Smooth muscle cell (in vitro differentiated cells): ENCODE measurements at regions not wholly inside any gene's neighbourhood (a gene's known extent, or its start where the extent isn't known, plus 50 kb on each side); places are given as distances from the start of the nearest gene placed in this dataset.

ENCODE experiments used
- DNase-seq: peaks from one replicate; lab custom pipeline; 2025; ENCODE audit not compliant: unreplicated experiment; lab: John Stamatoyannopoulos, UW
- H2AFZ ChIP-seq: fragments of 200-600 bp; sonication (generic); 2 replicates; pipeline ENCODE4 v1.6.0; 2016; ENCODE audit warnings: antibody characterized with exemption, low read depth, mild to moderate bottlenecking
- H3F3A ChIP-seq: fragments of 200-600 bp; sonication (generic); 2 replicates; pipeline ENCODE4 v1.6.0; 2017; ENCODE audit warnings: antibody characterized with exemption, low read depth
- H3K27ac ChIP-seq: fragments of 200-600 bp; sonication (generic); 2 replicates; pipeline ENCODE4 v1.5.1; 2016; ENCODE audit warnings: low read depth, mild to moderate bottlenecking
- H3K27me3 ChIP-seq: fragments of 200-600 bp; sonication (generic); 2 replicates; pipeline ENCODE4 v1.6.1; 2016; ENCODE audit warnings: low read depth, mild to moderate bottlenecking
- H3K36me3 ChIP-seq: fragments of 200-600 bp; sonication (generic); 2 replicates; pipeline ENCODE4 v1.5.1; 2016; ENCODE audit warnings: low read depth
- H3K4me1 ChIP-seq: fragments of 200-600 bp; sonication (generic); 2 replicates; pipeline ENCODE4 v1.5.1; 2016; ENCODE audit warnings: low read depth
- H3K4me2 ChIP-seq: fragments of 200-600 bp; sonication (generic); 2 replicates; pipeline ENCODE4 v1.6.0; 2016; ENCODE audit warnings: mild to moderate bottlenecking
- H3K4me3 ChIP-seq: fragments of 200-600 bp; sonication (generic); 2 replicates; pipeline ENCODE4 v1.5.1; 2016; ENCODE audit warnings: mild to moderate bottlenecking
- H3K79me2 ChIP-seq: fragments of 200-600 bp; sonication (generic); 2 replicates; pipeline ENCODE4 v1.6.0; 2016; ENCODE audit warnings: low read depth, mild to moderate bottlenecking
- H3K9ac ChIP-seq: fragments of 200-600 bp; sonication (generic); 2 replicates; pipeline ENCODE4 v1.6.0; 2016; ENCODE audit warnings: low read depth
- H3K9me3 ChIP-seq: fragments of 200-600 bp; sonication (generic); replicated peaks from 2 replicates; pipeline ENCODE4 v1.5.1; 2016; ENCODE audit warnings: low read depth
- H4K20me1 ChIP-seq: fragments of 200-600 bp; sonication (generic); 2 replicates; pipeline ENCODE4 v1.6.0; 2016; ENCODE audit warnings: low read depth
- WGBS: methylation state at CpG from one replicate; pipeline ENCODE4 v1.1.7; 2016; ENCODE audit warnings: low lambda C conversion rate; 5-methylcytosine and 5-hydroxymethylcytosine counted together
- TF ChIP-seq, protein P1 (sequence below): fragments of 200-600 bp; sonication (generic); IDR thresholded peaks from 2 replicates; pipeline ENCODE4 v1.5.1; 2017; ENCODE audit warnings: borderline replicate concordance, mild to moderate bottlenecking, antibody characterized with exemption; ENCODE audit not compliant: insufficient read depth, poor library complexity, severe bottlenecking

DNA sequence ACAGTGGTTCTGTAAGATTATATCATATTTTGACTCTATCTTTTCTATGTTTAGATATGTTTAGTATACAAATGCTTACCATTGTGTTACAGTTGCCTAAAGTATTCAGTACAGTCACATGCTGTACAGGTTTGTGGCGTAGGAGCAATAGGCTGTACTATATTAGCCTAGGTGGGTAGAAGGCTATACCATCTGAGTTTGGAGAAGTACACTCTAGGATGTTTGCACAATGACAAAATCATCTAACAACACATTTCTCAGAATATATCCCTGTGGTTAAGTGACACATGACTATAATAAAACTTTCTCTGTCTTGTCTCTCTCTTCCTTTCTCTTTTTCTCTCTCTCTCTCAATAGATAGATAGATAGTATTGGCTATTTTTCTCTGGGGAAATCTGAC lies 1053.1 kb downstream of the STIM2 start:
- 97% methylated on average over 1 of the region's 1 CpG for WGBS
- Histone ChIP-seq H3K27me3 (no peaks in the 10 kb centered on the region), H3F3A (no peaks in the 10 kb centered on the region), H4K20me1 (no peaks in the 10 kb centered on the region), H3K4me2 (no peak overlapping the region), H3K4me3 (no peak overlapping the region), H3K79me2 (no peaks in the 10 kb centered on the region), H3K27ac (no peak overlapping the region), H3K4me1 (peaks cover 12% of the 10 kb centered on the region), H3K9ac (no peak overlapping the region), H3K36me3 (no peaks in the 10 kb centered on the region), H3K9me3 (no peaks in the 10 kb centered on the region), H2AFZ (no peak overlapping the region)
- no peak for DNase-seq
- TF ChIP-seq, protein P1, sequence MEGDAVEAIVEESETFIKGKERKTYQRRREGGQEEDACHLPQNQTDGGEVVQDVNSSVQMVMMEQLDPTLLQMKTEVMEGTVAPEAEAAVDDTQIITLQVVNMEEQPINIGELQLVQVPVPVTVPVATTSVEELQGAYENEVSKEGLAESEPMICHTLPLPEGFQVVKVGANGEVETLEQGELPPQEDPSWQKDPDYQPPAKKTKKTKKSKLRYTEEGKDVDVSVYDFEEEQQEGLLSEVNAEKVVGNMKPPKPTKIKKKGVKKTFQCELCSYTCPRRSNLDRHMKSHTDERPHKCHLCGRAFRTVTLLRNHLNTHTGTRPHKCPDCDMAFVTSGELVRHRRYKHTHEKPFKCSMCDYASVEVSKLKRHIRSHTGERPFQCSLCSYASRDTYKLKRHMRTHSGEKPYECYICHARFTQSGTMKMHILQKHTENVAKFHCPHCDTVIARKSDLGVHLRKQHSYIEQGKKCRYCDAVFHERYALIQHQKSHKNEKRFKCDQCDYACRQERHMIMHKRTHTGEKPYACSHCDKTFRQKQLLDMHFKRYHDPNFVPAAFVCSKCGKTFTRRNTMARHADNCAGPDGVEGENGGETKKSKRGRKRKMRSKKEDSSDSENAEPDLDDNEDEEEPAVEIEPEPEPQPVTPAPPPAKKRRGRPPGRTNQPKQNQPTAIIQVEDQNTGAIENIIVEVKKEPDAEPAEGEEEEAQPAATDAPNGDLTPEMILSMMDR = no peak

- H2AFZ ChIP-seq = no peak overlapping the region
- 83% methylated on average over 2 of the region's 2 CpGs for WGBS
- H3K4me3 ChIP-seq = no peak overlapping the region
Observed at GRCh38 chr4:27915822-27916221, 1055.2 kb downstream of the STIM2 start.

DNA sequence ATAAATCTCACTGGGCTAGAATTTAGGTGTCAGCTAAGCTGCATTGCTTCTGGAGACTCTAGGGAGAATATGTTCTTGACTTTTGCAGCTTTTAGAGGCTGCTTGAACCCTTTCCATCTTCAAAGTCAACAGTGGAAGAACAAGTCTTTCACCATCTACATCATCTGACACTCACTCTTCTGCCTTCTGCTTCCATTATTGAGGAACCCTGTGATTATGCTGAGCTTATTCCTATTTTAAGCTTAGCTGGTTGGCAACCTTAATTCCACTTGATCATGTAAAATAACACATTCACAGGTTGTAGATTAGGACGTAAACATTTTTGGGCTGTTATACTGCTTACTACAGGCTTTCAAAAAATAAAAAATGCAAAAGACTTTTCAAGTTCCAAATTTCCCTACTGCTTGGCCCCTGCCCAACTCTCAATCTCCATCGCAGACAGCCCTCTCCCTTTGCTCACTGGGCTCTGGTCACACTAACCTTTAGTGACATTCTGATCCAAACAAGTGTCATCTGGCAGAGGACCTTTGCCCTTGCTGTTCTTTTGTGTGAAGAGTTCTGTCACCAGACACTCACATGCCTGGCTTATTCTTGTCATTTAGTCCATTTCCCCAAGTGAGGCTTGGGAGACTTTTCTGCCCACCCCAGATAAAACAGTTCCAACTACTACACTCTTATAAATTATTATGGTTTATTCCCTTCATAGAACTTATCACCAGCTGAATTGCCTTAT lies 1056.0 kb downstream of the STIM2 start:
- no peak for DNase-seq
- Histone ChIP-seq H4K20me1 (no peaks in the 10 kb centered on the region), H3K9me3 (no peaks in the 10 kb centered on the region), H3K27me3 (no peaks in the 10 kb centered on the region), H3K4me3 (no peak overlapping the region), H3K4me1 (peaks cover 12% of the 10 kb centered on the region), H3K36me3 (no peaks in the 10 kb centered on the region), H3K4me2 (no peak overlapping the region), H3F3A (no peaks in the 10 kb centered on the region), H3K27ac (no peak overlapping the region), H3K9ac (no peak overlapping the region), H2AFZ (no peak overlapping the region), H3K79me2 (no peaks in the 10 kb centered on the region)
- WGBS = 84% methylated on average over 2 of the region's 2 CpGs
- TF ChIP-seq, protein P1 = no peak

More at GRCh38 chr4:27915822-27916221, 1055.2 kb downstream of the STIM2 start:
- H3K9ac ChIP-seq = no peak overlapping the region
- H3K27ac ChIP-seq = no peak overlapping the region
- TF ChIP-seq, protein P1 = no peak
- no peaks in the 10 kb centered on the region for H3K36me3 ChIP-seq
- no peak for DNase-seq
- peaks cover 12% of the 10 kb centered on the region for H3K4me1 ChIP-seq
- H3K9me3 ChIP-seq = no peaks in the 10 kb centered on the region
- H3K4me2 ChIP-seq = no peak overlapping the region
- no peaks in the 10 kb centered on the region for H4K20me1 ChIP-seq
- no peaks in the 10 kb centered on the region for H3K79me2 ChIP-seq
- H3F3A ChIP-seq = no peaks in the 10 kb centered on the region
- no peaks in the 10 kb centered on the region for H3K27me3 ChIP-seq

- Histone ChIP-seq H2AFZ (no peak overlapping the region), H3K36me3 (no peaks in the 10 kb centered on the region), H3K79me2 (no peaks in the 10 kb centered on the region), H4K20me1 (no peaks in the 10 kb centered on the region), H3K27ac (no peak overlapping the region), H3K9me3 (no peaks in the 10 kb centered on the region), H3K4me2 (no peak overlapping the region), H3K27me3 (no peaks in the 10 kb centered on the region), H3F3A (no peaks in the 10 kb centered on the region), H3K4me1 (peaks cover 12% of the 10 kb centered on the region), H3K4me3 (no peak overlapping the region), H3K9ac (no peak overlapping the region)
- TF ChIP-seq, protein P1 = no peak
- DNase-seq = no peak
- 70% methylated on average over 2 of the region's 2 CpGs for WGBS
Observed at GRCh38 chr4:27917381-27917780, 1056.7 kb downstream of the STIM2 start.
